Heart right ventricle (tissue), 16 donors: ENCODE measurements at regions not wholly inside any gene's neighbourhood (a gene's known extent, or its start where the extent isn't known, plus 50 kb on each side); places are given as distances from the start of the nearest gene placed in this dataset.
"Not testable (repeated sequence)": the region's sequence is repeated elsewhere in the genome, so short reads cannot be mapped to it uniquely, and the experiment has no call there.

ENCODE experiments used
- ATAC-seq, 8 donors: fragments of 200-7000 bp; cut with Tn5 transposase; one replicate each; pipeline ENCODE4 v1.9.1; 2020; ENCODE audit warnings: mild to moderate bottlenecking in 8 of 8, moderate library complexity in 8 of 8, moderate number of reproducible peaks in 1 of 8
- DNase-seq, 2 donors: peaks; one replicate each; pipeline ENCODE4 v3.0.0-alpha.2; 2020
- H3K27ac ChIP-seq, 10 donors: fragments of 200-600 bp; sonication (generic) in 2 of 10; one replicate each; pipeline versions ENCODE4 v1.5.0 to v1.8.0; 2020 to 2022; ENCODE audit warnings: mild to moderate bottlenecking in 3 of 10
- H3K27me3 ChIP-seq, 7 donors: fragments of 200-600 bp; one replicate each; pipeline ENCODE4 v1.8.0; 2021 to 2022; ENCODE audit warnings: mild to moderate bottlenecking in 2 of 7
- H3K36me3 ChIP-seq, 9 donors: fragments of 200-600 bp; sonication (generic) in 1 of 9; one replicate each; pipeline versions ENCODE4 v1.5.0 to v1.8.0; 2020 to 2022; ENCODE audit warnings: mild to moderate bottlenecking in 2 of 9
- H3K4me1 ChIP-seq, 9 donors: fragments of 200-600 bp; sonication (generic) in 1 of 9; one replicate each; pipeline versions ENCODE4 v1.5.0 to v1.8.0; 2020 to 2022; ENCODE audit warnings: mild to moderate bottlenecking in 4 of 9
- H3K4me3 ChIP-seq, 10 donors: fragments of 200-600 bp; sonication (generic) in 2 of 10; one replicate each; pipeline versions ENCODE4 v1.5.0 to v1.8.0; 2020 to 2022; ENCODE audit warnings: mild to moderate bottlenecking in 7 of 10, moderate library complexity in 2 of 10
- H3K9me3 ChIP-seq, 11 donors: fragments of 200-600 bp in 10 of 11; sonication (generic) in 2 of 11; one replicate each; pipeline versions ENCODE4 v1.5.0 to v1.8.0; 2013 to 2022; ENCODE audit warnings: mild to moderate bottlenecking in 2 of 11, control low read depth in 1 of 11, moderate library complexity in 1 of 11
- CTCF ChIP-seq, 9 donors: fragments of 200-600 bp; sonication (generic) in 2 of 9; IDR thresholded peaks; one replicate each; pipeline versions ENCODE4 v1.5.0 to v1.8.0; 2021 to 2022; ENCODE audit warnings: antibody characterized with exemption in 9 of 9, mild to moderate bottlenecking in 5 of 9, moderate library complexity in 1 of 9
- WGBS, 2 donors: extraction: QIAGEN DNeasy Blood & Tissue Kit; methylation state at CpG; one replicate each; pipeline ENCODE4 v1.1.7; 2013; ENCODE audit warnings: inconsistent platforms in 1 of 2; 5-methylcytosine and 5-hydroxymethylcytosine counted together
- intact Hi-C, 10 donors: fragments of 100-400 bp; cut with DNase I; formaldehyde crosslinking; loops; one replicate each; pipeline versions ENCODE4 v1.11.1 to v1.14.2; 2022
- donor health status: Arrhythmogenic right ventricular cardiomyopathy.
- donor health status: ischemic (EF 13 %, LVEDD 7.1; RV severe dilation, severe dysfunction).
- donor health status: healthy with polysubstance abuse.
- donor health status: DM: no; HTN: yes; CAD: no.
- donor health status: DM: no; HTN: no; CAD: no.
- donor health status: ischemic (EF 25% LVEDD 6.9; RV normal size, moderate dysfunction).
- donor health status: ischemic (EF 25% LVEDD 5.7; RV mildly dilated, moderate dysfunction).
- donor health status: healthy.
- donor health status: DM: yes; HTN: yes; CAD: no.
- donor health status: Ischemic cardiomyopathy.
- donor health status: ischemic (EF 35%, LVEDD 5.7; RV mildly dilated, moderate dysfunction).
- donor health status: nonischemic (EF 11% LVEDD 7.7; RV severe dilation, severe dysfunction).
- donor health status: DM: yes; HTN: yes; CAD: no.
- donor health status: PGD.
- donor health status: ischemic (EF 29% LVEDD 5.4; RV normal size, mild dysfunction).
- donor health status: nonischemic (EF 23%, LVEDD 6.1; RV moderate dilation, normal function).

GRCh38 chr17:65297384-65297783, 160.2 kb downstream of the RGS9 start:
- no peak overlapping the region for H3K4me3 ChIP-seq
- no peaks in the 10 kb centered on the region for H3K36me3 ChIP-seq
- no peak overlapping the region for H3K27ac ChIP-seq
- 67 to 68% methylated on average over 2 of the region's 2 CpGs for WGBS, 2 donors
- no peak for ATAC-seq
- DNase-seq = no peak
- no peak for TF ChIP-seq CTCF (IDR thresholded peaks at IDR 0.05)
- peaks cover 0 to 6% (median 0%) of the 10 kb centered on the region in 9 donors for H3K4me1 ChIP-seq
- peaks cover 0 to 8% (median 0%) of the 10 kb centered on the region in 11 donors for H3K9me3 ChIP-seq
- H3K27me3 ChIP-seq = peaks cover 0 to 7% (median 0%) of the 10 kb centered on the region in 7 donors
- intact Hi-C loops = loop anchor here in 7 of 10 donors (10.0 kb wide), 3 partner anchors 127 to 867 kb away; no protein-coding TSS in a partner anchor

GRCh38 chr17:65294181-65294719, 157.1 kb downstream of the RGS9 start:
- TF ChIP-seq CTCF (IDR thresholded peaks at IDR 0.05) = peak; percentile 29 to 81 (median 73)
- Histone ChIP-seq H3K27me3 (peaks cover 0 to 5% (median 0%) of the 10 kb centered on the region in 7 donors), H3K36me3 (no peaks in the 10 kb centered on the region), H3K4me3 (no peak overlapping the region), H3K27ac (no peak overlapping the region), H3K9me3 (no peaks in the 10 kb centered on the region), H3K4me1 (peaks cover 0 to 6% (median 0%) of the 10 kb centered on the region in 9 donors)
- WGBS, 2 donors = 9 to 15% methylated on average over 10 of the region's 10 CpGs
- intact Hi-C loops = loop anchor here (5.0 to 10.0 kb wide), 6 partner anchors 131 to 873 kb away; no protein-coding TSS in a partner anchor
- ATAC-seq = peak; percentile 71 to 92 (median 82)
- peak; percentile 28 to 30 for DNase-seq

GRCh38 chr17:65293584-65294180, 156.5 kb downstream of the RGS9 start:
- no peak overlapping the region for H3K4me3 ChIP-seq
- no peak for ATAC-seq
- H3K36me3 ChIP-seq = no peaks in the 10 kb centered on the region
- H3K27ac ChIP-seq = no peak overlapping the region
- H3K9me3 ChIP-seq = no peaks in the 10 kb centered on the region
- 75 to 77% methylated on average over 12 of the region's 12 CpGs for WGBS, 2 donors
- H3K27me3 ChIP-seq = peaks cover 0 to 5% (median 0%) of the 10 kb centered on the region in 7 donors
- TF ChIP-seq CTCF (IDR thresholded peaks at IDR 0.05) = no peak
- no peak for DNase-seq
- H3K4me1 ChIP-seq = peaks cover 0 to 6% (median 0%) of the 10 kb centered on the region in 9 donors
- intact Hi-C loops = loop anchor here (5.0 to 10.0 kb wide), 6 partner anchors 131 to 874 kb away; no protein-coding TSS in a partner anchor

- DNase-seq = no peak
- Histone ChIP-seq H3K4me3 (no peak overlapping the region), H3K27me3 (peaks cover 0 to 5% (median 0%) of the 10 kb centered on the region in 7 donors), H3K4me1 (peaks cover 0 to 6% (median 0%) of the 10 kb centered on the region in 9 donors), H3K27ac (no peak overlapping the region), H3K36me3 (no peaks in the 10 kb centered on the region), H3K9me3 (peaks cover 0 to 8% (median 0%) of the 10 kb centered on the region in 11 donors)
- no peak for ATAC-seq
- no peak for TF ChIP-seq CTCF (IDR thresholded peaks at IDR 0.05)
- 67 to 72% methylated on average over 11 of the region's 11 CpGs for WGBS, 2 donors
- intact Hi-C loops = loop anchor here (5.0 to 10.0 kb wide), 6 partner anchors 132 to 875 kb away; no protein-coding TSS in a partner anchor
Measured at GRCh38 chr17:65292430-65292829, 155.3 kb downstream of the RGS9 start.

GRCh38 chr17:65291301-65291700, 154.1 kb downstream of the RGS9 start:
- H3K4me3 ChIP-seq, H3K36me3 ChIP-seq, DNase-seq, ATAC-seq, H3K4me1 ChIP-seq, H3K27ac ChIP-seq, H3K9me3 ChIP-seq: not testable (repeated sequence)
- 85 to 92% methylated on average over 7 of the region's 7 CpGs for WGBS, 2 donors
- peaks cover 0 to 13% (median 0%) of the 10 kb centered on the region in 7 donors for H3K27me3 ChIP-seq
- intact Hi-C loops = loop anchor here (5.0 to 10.0 kb wide), 6 partner anchors 134 to 876 kb away; no protein-coding TSS in a partner anchor
